CD14-positive monocyte (primary cell): ENCODE measurements at regions not wholly inside any gene's neighbourhood (a gene's known extent, or its start where the extent isn't known, plus 50 kb on each side); places are given as distances from the start of the nearest gene placed in this dataset.

Experiments
- DNase-seq, 3 donors: peaks; one replicate each; pipeline ENCODE4 v3.0.0-alpha.2; 2011 to 2022
- H2AFZ ChIP-seq: 2 replicates; pipeline ENCODE4 v1.6.0; 2012; ENCODE audit warnings: mild to moderate bottlenecking, low read depth, low read length, inconsistent platforms; ENCODE audit not compliant: insufficient read depth, poor library complexity, severe bottlenecking
- H3K27ac ChIP-seq, 2 donors: 1 replicate in 1 of 2; 2 replicates in 1 of 2; pipeline ENCODE4 v1.5.1; 2012 to 2013; ENCODE audit warnings: low read length in 2 of 2, control low read depth in 1 of 2, inconsistent platforms in 1 of 2, low read depth in 1 of 2, mild to moderate bottlenecking in 1 of 2
- H3K27me3 ChIP-seq, 2 donors: one replicate each; pipeline versions ENCODE4 v1.6.0 to v1.6.1; 2011 to 2013; ENCODE audit warnings: low read length in 2 of 2; ENCODE audit not compliant: control insufficient read depth in 2 of 2, insufficient read depth in 2 of 2
- H3K36me3 ChIP-seq, 2 donors: replicated peaks in 1 of 2; 1 replicate in 1 of 2; 2 replicates in 1 of 2; pipeline versions ENCODE4 v1.5.1 to v1.6.1; 2012 to 2013; ENCODE audit warnings: low read length in 2 of 2, control low read depth in 1 of 2, inconsistent platforms in 1 of 2, mild to moderate bottlenecking in 1 of 2; ENCODE audit not compliant: insufficient read depth in 2 of 2, control insufficient read depth in 1 of 2
- H3K4me1 ChIP-seq, 2 donors: 1 replicate in 1 of 2; 2 replicates in 1 of 2; pipeline versions ENCODE4 v1.5.1 to v1.6.1; 2012 to 2013; ENCODE audit warnings: low read length in 2 of 2, control low read depth in 1 of 2, inconsistent platforms in 1 of 2, mild to moderate bottlenecking in 1 of 2, moderate library complexity in 1 of 2; ENCODE audit not compliant: insufficient read depth in 2 of 2, control insufficient read depth in 1 of 2
- H3K4me2 ChIP-seq: replicated peaks from 2 replicates; pipeline ENCODE3; 2012; ENCODE audit warnings: low read length, moderate library complexity, mild to moderate bottlenecking; ENCODE audit not compliant: poor library complexity, severe bottlenecking; ENCODE audit errors: extremely low read depth
- H3K4me3 ChIP-seq, 3 experiments: fragments of 200-600 bp in 1 of 3; sonication (generic) in 1 of 3; replicated peaks in 1 of 3; 1 replicate in 2 of 3; 2 replicates in 1 of 3; pipeline ENCODE4 v1.5.1; 2011 to 2013; ENCODE audit warnings: low read length in 3 of 3, mild to moderate bottlenecking in 3 of 3, control low read depth in 2 of 3, low read depth in 2 of 3, inconsistent platforms in 1 of 3, moderate library complexity in 1 of 3
- H3K79me2 ChIP-seq: 2 replicates; pipeline ENCODE4 v1.6.0; 2012; ENCODE audit warnings: mild to moderate bottlenecking, control low read depth, inconsistent platforms, low read length, moderate library complexity; ENCODE audit not compliant: insufficient read depth
- H3K9ac ChIP-seq: 2 replicates; pipeline ENCODE4 v1.6.0; 2017; ENCODE audit warnings: low read length, mild to moderate bottlenecking; ENCODE audit not compliant: insufficient read depth, poor library complexity, severe bottlenecking
- H3K9me3 ChIP-seq, 2 donors: replicated peaks in 1 of 2; 1 replicate in 1 of 2; 2 replicates in 1 of 2; pipeline versions ENCODE4 v1.5.1 to v1.6.1; 2012 to 2013; ENCODE audit warnings: low read length in 2 of 2, control low read depth in 1 of 2; ENCODE audit not compliant: control insufficient read depth in 1 of 2, insufficient read depth in 1 of 2
- H4K20me1 ChIP-seq: 2 replicates; pipeline ENCODE4 v1.6.0; 2012; ENCODE audit warnings: mild to moderate bottlenecking, low read length, control low read depth, moderate library complexity; ENCODE audit not compliant: insufficient read depth
- H3K27ac Mint-ChIP-seq, 7 donors: one replicate each; pipeline ENCODE4 v1.8.0; 2020; ENCODE audit warnings: mild to moderate bottlenecking in 7 of 7, mixed read lengths in 7 of 7, moderate library complexity in 6 of 7, inconsistent platforms in 2 of 7
- H3K27me3 Mint-ChIP-seq, 3 donors: one replicate each; pipeline ENCODE4 v1.8.0; 2021 to 2022; ENCODE audit warnings: low read depth in 3 of 3, mild to moderate bottlenecking in 3 of 3, mixed read lengths in 3 of 3, moderate library complexity in 3 of 3, inconsistent platforms in 1 of 3
- H3K36me3 Mint-ChIP-seq, 2 donors: one replicate each; pipeline ENCODE4 v1.8.0; 2020; ENCODE audit warnings: mixed read lengths in 2 of 2, inconsistent platforms in 1 of 2, mild to moderate bottlenecking in 1 of 2
- H3K4me1 Mint-ChIP-seq: one replicate; pipeline ENCODE4 v1.8.0; 2020; ENCODE audit warnings: mild to moderate bottlenecking, mixed read lengths
- H3K4me3 Mint-ChIP-seq, 2 donors: one replicate each; pipeline ENCODE4 v1.8.0; 2020; ENCODE audit warnings: mild to moderate bottlenecking in 2 of 2, mixed read lengths in 2 of 2, moderate library complexity in 1 of 2
- H3K9me3 Mint-ChIP-seq, 7 donors: one replicate each; pipeline ENCODE4 v1.8.0; 2020 to 2022; ENCODE audit warnings: mixed read lengths in 7 of 7, mild to moderate bottlenecking in 6 of 7, moderate library complexity in 6 of 7, inconsistent platforms in 2 of 7
- CTCF ChIP-seq: fragments of 200-600 bp; IDR thresholded peaks from one replicate; pipeline ENCODE4 v1.8.0; 2022; ENCODE audit warnings: antibody characterized with exemption, mild to moderate bottlenecking
- WGBS: methylation state at CpG from one replicate; pipeline ENCODE4 v1.1.5; 2013; ENCODE audit warnings: missing lambda C conversion rate; ENCODE audit not compliant: insufficient coverage; 5-methylcytosine and 5-hydroxymethylcytosine counted together
- intact Hi-C, 2 donors: fragments of 100-400 bp; cut with micrococcal nuclease; formaldehyde crosslinking; loops; one replicate each; pipeline versions ENCODE4 v1.15.0 to v1.15.1; 2023

- Histone ChIP-seq H3K4me3 (no peak overlapping the region), H3K27ac (no peak overlapping the region), H3K27me3 (no peaks in the 10 kb centered on the region), H3K9me3 (peaks cover 0 to 3% of the 10 kb centered on the region in 2 donors), H4K20me1 (no peaks in the 10 kb centered on the region), H3K4me1 (peaks cover 13 to 18% of the 10 kb centered on the region in 2 donors), H3K36me3 (no peaks in the 10 kb centered on the region), H2AFZ (no peak overlapping the region), H3K9ac (no peak overlapping the region), H3K79me2 (no peaks in the 10 kb centered on the region), H3K4me2 (no peak overlapping the region)
- TF ChIP-seq CTCF: no peak
- Mint-ChIP-seq H3K4me3 (no peak overlapping the region), H3K36me3 (no peaks in the 10 kb centered on the region), H3K9me3 (peaks cover 0 to 5% (median 0%) of the 10 kb centered on the region in 7 donors), H3K27me3 (peaks cover 0 to 3% (median 0%) of the 10 kb centered on the region in 3 donors), H3K4me1 (peaks cover 19% of the 10 kb centered on the region), H3K27ac (no peak overlapping the region)
- WGBS: 96% methylated on average over 5 of the region's 8 CpGs
- intact Hi-C loops: no loop called here
- no peak for DNase-seq
Measured at GRCh38 chr6:14221564-14222279, 104.2 kb downstream of the CD83 start.

- no peak for DNase-seq
- Histone ChIP-seq H3K4me2 (no peak overlapping the region), H3K79me2 (no peaks in the 10 kb centered on the region), H3K27me3 (no peaks in the 10 kb centered on the region), H3K27ac (no peak overlapping the region), H3K4me1 (peaks cover 13 to 18% of the 10 kb centered on the region in 2 donors), H3K9me3 (peaks cover 0 to 3% of the 10 kb centered on the region in 2 donors), H3K4me3 (no peak overlapping the region), H3K9ac (no peak overlapping the region), H3K36me3 (no peaks in the 10 kb centered on the region), H4K20me1 (no peaks in the 10 kb centered on the region), H2AFZ (no peak overlapping the region)
- Mint-ChIP-seq H3K4me1 (peaks cover 18% of the 10 kb centered on the region), H3K36me3 (no peaks in the 10 kb centered on the region), H3K9me3 (peaks cover 0 to 5% (median 0%) of the 10 kb centered on the region in 7 donors), H3K27ac (no peak overlapping the region), H3K27me3 (peaks cover 0 to 3% (median 0%) of the 10 kb centered on the region in 3 donors), H3K4me3 (no peak overlapping the region)
- no peak for TF ChIP-seq CTCF
- intact Hi-C loops: no loop called here
- 91% methylated on average over 6 of the region's 8 CpGs for WGBS
Measured at GRCh38 chr6:14222956-14223355, 105.4 kb downstream of the CD83 start.
